ENCODE measurements at regions not wholly inside any gene's neighbourhood (a gene's known extent, or its start where the extent isn't known, plus 50 kb on each side); places are given as distances from the start of the nearest gene placed in this dataset.

DNA sequence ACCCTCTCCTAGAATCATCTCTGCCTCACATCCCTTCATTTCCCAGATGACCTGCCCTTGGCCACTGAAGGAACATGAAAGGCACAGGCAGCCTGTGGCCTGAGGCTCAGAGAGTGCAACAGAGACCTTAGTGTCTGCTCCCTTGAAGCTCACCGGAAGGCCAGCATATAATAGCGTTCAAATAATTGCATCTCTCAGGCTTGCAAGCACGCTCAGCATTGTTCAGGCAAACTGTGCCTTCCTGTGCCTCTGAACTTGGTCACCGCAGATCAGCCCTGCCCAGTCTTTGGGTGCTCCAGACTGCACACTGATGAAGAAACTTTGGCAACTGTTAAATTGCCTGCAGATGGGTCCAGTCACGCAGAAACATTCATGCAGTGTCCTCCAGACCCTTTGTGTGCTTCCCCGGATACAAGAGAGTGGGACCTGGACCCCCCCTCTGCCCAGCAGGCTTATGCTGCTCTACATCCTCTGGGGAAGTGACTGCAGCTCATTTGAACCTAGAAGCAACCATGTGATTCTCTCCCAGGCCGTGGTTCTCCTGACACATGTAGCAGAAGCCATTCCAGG lies 216.0 kb upstream of the ANKRD55 start:
- no peak overlapping the region for H3K4me3 ChIP-seq (replicated peaks; ENCODE audit: insufficient read depth, low read length)
- H3K27me3 ChIP-seq (ENCODE audit: insufficient read depth, poor library complexity, severe bottlenecking), result no peaks in the 10 kb centered on the region
- DNase-seq (ENCODE audit: low read depth in 1 of 2, low spot score in 1 of 2), result no peak
- no peak for TF ChIP-seq GABPA (IDR thresholded peaks at IDR 0.05; ENCODE audit: low read depth)
- TF ChIP-seq, protein P1, sequence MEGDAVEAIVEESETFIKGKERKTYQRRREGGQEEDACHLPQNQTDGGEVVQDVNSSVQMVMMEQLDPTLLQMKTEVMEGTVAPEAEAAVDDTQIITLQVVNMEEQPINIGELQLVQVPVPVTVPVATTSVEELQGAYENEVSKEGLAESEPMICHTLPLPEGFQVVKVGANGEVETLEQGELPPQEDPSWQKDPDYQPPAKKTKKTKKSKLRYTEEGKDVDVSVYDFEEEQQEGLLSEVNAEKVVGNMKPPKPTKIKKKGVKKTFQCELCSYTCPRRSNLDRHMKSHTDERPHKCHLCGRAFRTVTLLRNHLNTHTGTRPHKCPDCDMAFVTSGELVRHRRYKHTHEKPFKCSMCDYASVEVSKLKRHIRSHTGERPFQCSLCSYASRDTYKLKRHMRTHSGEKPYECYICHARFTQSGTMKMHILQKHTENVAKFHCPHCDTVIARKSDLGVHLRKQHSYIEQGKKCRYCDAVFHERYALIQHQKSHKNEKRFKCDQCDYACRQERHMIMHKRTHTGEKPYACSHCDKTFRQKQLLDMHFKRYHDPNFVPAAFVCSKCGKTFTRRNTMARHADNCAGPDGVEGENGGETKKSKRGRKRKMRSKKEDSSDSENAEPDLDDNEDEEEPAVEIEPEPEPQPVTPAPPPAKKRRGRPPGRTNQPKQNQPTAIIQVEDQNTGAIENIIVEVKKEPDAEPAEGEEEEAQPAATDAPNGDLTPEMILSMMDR (IDR thresholded peaks at IDR 0.05; ENCODE audit: insufficient read depth, low read length), result no peak
- no peak for TF ChIP-seq POLR2AphosphoS5 (IDR thresholded peaks at IDR 0.05; ENCODE audit: low read depth)
- no peak for TF ChIP-seq SPI1 (IDR thresholded peaks at IDR 0.05; ENCODE audit: borderline replicate concordance, low read depth)
- TF ChIP-seq, protein P2, sequence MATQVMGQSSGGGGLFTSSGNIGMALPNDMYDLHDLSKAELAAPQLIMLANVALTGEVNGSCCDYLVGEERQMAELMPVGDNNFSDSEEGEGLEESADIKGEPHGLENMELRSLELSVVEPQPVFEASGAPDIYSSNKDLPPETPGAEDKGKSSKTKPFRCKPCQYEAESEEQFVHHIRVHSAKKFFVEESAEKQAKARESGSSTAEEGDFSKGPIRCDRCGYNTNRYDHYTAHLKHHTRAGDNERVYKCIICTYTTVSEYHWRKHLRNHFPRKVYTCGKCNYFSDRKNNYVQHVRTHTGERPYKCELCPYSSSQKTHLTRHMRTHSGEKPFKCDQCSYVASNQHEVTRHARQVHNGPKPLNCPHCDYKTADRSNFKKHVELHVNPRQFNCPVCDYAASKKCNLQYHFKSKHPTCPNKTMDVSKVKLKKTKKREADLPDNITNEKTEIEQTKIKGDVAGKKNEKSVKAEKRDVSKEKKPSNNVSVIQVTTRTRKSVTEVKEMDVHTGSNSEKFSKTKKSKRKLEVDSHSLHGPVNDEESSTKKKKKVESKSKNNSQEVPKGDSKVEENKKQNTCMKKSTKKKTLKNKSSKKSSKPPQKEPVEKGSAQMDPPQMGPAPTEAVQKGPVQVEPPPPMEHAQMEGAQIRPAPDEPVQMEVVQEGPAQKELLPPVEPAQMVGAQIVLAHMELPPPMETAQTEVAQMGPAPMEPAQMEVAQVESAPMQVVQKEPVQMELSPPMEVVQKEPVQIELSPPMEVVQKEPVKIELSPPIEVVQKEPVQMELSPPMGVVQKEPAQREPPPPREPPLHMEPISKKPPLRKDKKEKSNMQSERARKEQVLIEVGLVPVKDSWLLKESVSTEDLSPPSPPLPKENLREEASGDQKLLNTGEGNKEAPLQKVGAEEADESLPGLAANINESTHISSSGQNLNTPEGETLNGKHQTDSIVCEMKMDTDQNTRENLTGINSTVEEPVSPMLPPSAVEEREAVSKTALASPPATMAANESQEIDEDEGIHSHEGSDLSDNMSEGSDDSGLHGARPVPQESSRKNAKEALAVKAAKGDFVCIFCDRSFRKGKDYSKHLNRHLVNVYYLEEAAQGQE (IDR thresholded peaks at IDR 0.05; ENCODE audit: insufficient replicate concordance, low read depth), result no peak
- H3K27ac ChIP-seq (replicated peaks), result no peak overlapping the region

DNA sequence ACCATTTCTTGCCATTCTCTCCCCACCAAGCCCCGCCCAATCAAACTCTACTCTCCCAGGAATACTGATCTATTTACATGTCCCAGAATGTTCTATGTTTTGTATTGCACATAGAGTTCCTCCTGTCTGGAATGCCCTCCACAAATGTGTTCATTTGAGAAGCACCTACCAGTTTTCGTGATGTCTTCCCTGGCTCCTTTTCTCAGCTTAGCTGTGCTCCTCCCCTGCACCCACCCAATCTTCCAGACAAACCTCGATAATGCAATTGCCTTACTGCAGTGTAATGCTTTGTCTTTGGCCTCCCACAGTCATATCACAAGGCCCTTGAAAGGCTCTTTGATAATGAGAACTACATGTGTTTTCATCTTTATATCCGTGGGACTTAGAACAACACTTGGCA lies 214.5 kb upstream of the ANKRD55 start:
- H3K27me3 ChIP-seq (ENCODE audit: insufficient read depth, poor library complexity, severe bottlenecking), result no peaks in the 10 kb centered on the region
- H3K27ac ChIP-seq (replicated peaks), result no peak overlapping the region
- TF ChIP-seq SPI1 (IDR thresholded peaks at IDR 0.05; ENCODE audit: borderline replicate concordance, low read depth), result no peak
- TF ChIP-seq, protein P1 (IDR thresholded peaks at IDR 0.05; ENCODE audit: insufficient read depth, low read length), result no peak
- TF ChIP-seq, protein P2 (IDR thresholded peaks at IDR 0.05; ENCODE audit: insufficient replicate concordance, low read depth), result no peak
- no peak for TF ChIP-seq POLR2AphosphoS5 (IDR thresholded peaks at IDR 0.05; ENCODE audit: low read depth)
- no peak for TF ChIP-seq GABPA (IDR thresholded peaks at IDR 0.05; ENCODE audit: low read depth)
- no peak for DNase-seq (ENCODE audit: low read depth in 1 of 2, low spot score in 1 of 2)
- H3K4me3 ChIP-seq (replicated peaks; ENCODE audit: insufficient read depth, low read length), result no peak overlapping the region

DNA sequence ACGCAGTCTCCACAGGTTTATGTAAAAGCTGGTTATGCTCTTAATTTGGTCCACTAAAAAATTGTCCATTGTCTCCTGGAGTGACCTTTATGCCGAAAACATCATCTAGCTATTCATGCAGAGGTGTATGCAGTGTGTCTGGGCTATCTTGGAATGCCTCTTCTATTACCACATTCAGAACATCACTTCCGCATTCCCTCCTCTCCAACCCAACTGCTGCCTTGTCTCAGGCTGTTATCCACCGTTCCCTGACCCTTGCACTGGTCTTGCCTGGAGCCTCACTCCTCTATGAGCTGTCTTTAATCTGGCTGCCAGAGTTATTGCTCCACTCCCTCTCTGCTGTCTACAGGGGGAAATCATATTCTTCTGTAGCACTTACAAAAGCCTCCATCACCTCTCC lies 214.1 kb upstream of the ANKRD55 start:
- Histone ChIP-seq H3K4me3 (replicated peaks; ENCODE audit: insufficient read depth, low read length) (no peak overlapping the region), H3K27ac (replicated peaks) (no peak overlapping the region), H3K27me3 (ENCODE audit: insufficient read depth, poor library complexity, severe bottlenecking) (no peaks in the 10 kb centered on the region)
- DNase-seq (ENCODE audit: low read depth in 1 of 2, low spot score in 1 of 2), result no peak
- no peak for TF ChIP-seq SPI1 (IDR thresholded peaks at IDR 0.05; ENCODE audit: borderline replicate concordance, low read depth)
- TF ChIP-seq, protein P1 (IDR thresholded peaks at IDR 0.05; ENCODE audit: insufficient read depth, low read length), result no peak
- no peak for TF ChIP-seq POLR2AphosphoS5 (IDR thresholded peaks at IDR 0.05; ENCODE audit: low read depth)

DNA sequence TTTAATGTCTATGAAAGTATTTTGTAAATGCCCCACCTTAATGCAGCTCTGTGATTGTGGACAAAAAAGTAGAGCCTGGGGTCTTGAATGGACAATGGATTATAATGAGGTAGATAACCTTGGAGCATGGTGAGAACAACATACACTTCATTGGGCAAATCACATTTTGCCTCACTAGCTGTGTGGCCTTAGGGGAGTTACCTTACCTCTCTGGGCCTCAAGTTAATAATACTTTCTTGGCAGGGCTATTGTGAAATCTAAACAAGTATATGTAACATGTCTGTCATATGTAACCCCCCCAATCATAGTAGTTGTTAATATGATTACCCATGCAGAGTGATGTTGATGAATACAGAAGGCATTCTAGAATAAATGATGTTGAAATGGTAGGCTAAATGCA lies 213.6 kb upstream of the ANKRD55 start:
- Histone ChIP-seq H3K4me3 (replicated peaks; ENCODE audit: insufficient read depth, low read length) (no peak overlapping the region), H3K27me3 (ENCODE audit: insufficient read depth, poor library complexity, severe bottlenecking) (no peaks in the 10 kb centered on the region), H3K27ac (replicated peaks) (no peak overlapping the region)
- no peak for TF ChIP-seq SPI1 (IDR thresholded peaks at IDR 0.05; ENCODE audit: borderline replicate concordance, low read depth)
- no peak for TF ChIP-seq POLR2AphosphoS5 (IDR thresholded peaks at IDR 0.05; ENCODE audit: low read depth)
- TF ChIP-seq, protein P2 (IDR thresholded peaks at IDR 0.05; ENCODE audit: insufficient replicate concordance, low read depth), result no peak
- TF ChIP-seq GABPA (IDR thresholded peaks at IDR 0.05; ENCODE audit: low read depth), result no peak
- TF ChIP-seq, protein P1 (IDR thresholded peaks at IDR 0.05; ENCODE audit: insufficient read depth, low read length), result no peak
- no peak for DNase-seq (ENCODE audit: low read depth in 1 of 2, low spot score in 1 of 2)

Data from HL-60 (cell line).